GM21737 (cell line): ENCODE measurements at regions not wholly inside any gene's neighbourhood (a gene's known extent, or its start where the extent isn't known, plus 50 kb on each side); places are given as distances from the start of the nearest gene placed in this dataset.
"Not testable (repeated sequence)": the region's sequence is repeated elsewhere in the genome, so short reads cannot be mapped to it uniquely, and the experiment has no call there.

Source experiments
- ATAC-seq: cut with Tn5 transposase; IDR thresholded peaks from one replicate; pipeline ENCODE4 v1.9.1; 2021; ENCODE audit warnings: mild to moderate bottlenecking, moderate library complexity; ENCODE audit not compliant: unreplicated experiment

- no peak for ATAC-seq
These were observed 280.9 kb downstream of the FGFR2 start for GRCh38 chr10:121317374-121317773.

GRCh38 chr10:121322046-121322445, 276.2 kb downstream of the FGFR2 start:
- ATAC-seq, result no peak

GRCh38 chr10:121322776-121323175, 275.5 kb downstream of the FGFR2 start:
- no peak for ATAC-seq

- ATAC-seq, result no peak
These were observed 274.8 kb downstream of the FGFR2 start for GRCh38 chr10:121323443-121323842.

- no peak for ATAC-seq
These were observed 273.5 kb downstream of the FGFR2 start for GRCh38 chr10:121324678-121325213.

- ATAC-seq, result no peak
These were observed 272.6 kb downstream of the FGFR2 start for GRCh38 chr10:121325490-121326231.

DNA sequence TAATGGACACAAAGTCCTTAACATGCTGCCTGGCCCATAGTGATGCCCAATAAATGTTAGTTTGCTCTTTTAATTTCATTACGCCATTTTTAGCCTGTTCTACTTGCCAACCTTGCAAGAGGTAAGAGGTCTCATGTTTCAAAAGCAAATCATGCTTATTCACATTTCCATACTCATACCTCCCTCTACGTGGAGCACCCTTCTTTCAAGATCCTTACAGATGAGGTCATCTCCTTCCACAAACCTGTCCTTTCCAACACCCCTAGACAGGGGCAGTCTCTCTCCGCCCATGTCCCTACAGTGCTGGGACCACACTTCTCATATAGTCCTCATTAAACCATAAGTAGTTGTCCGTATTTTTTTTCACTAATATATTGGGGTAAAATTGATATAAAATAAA, 271.3 kb downstream of the FGFR2 start:
- no peak for ATAC-seq

GRCh38 chr10:121327727-121328126, 270.5 kb downstream of the FGFR2 start:
- ATAC-seq, result no peak

DNA sequence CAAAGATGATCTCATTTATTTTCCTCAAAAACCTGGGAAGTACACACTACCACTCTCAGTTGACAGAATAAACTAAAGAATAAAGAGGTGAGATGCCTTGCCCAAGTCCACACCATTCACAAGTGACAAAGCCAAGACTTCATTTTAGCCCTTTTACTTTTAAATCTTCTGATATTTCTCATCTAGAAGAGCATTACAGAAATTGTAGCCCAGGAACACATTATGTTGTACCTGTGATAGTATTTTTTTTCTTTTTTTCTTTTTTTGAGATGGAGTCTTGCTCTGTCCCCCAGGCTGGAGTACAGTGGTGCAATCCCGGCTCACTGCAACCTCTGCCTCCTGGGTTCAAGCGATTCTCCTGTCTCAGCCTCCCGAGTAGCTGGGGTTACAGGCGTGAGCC, 268.6 kb downstream of the FGFR2 start:
- ATAC-seq, result not testable (repeated sequence)

GRCh38 chr10:121330563-121330962, 267.7 kb downstream of the FGFR2 start:
- ATAC-seq, result no peak

- ATAC-seq, result no peak
These were observed 265.9 kb downstream of the FGFR2 start for GRCh38 chr10:121332353-121332752.

DNA sequence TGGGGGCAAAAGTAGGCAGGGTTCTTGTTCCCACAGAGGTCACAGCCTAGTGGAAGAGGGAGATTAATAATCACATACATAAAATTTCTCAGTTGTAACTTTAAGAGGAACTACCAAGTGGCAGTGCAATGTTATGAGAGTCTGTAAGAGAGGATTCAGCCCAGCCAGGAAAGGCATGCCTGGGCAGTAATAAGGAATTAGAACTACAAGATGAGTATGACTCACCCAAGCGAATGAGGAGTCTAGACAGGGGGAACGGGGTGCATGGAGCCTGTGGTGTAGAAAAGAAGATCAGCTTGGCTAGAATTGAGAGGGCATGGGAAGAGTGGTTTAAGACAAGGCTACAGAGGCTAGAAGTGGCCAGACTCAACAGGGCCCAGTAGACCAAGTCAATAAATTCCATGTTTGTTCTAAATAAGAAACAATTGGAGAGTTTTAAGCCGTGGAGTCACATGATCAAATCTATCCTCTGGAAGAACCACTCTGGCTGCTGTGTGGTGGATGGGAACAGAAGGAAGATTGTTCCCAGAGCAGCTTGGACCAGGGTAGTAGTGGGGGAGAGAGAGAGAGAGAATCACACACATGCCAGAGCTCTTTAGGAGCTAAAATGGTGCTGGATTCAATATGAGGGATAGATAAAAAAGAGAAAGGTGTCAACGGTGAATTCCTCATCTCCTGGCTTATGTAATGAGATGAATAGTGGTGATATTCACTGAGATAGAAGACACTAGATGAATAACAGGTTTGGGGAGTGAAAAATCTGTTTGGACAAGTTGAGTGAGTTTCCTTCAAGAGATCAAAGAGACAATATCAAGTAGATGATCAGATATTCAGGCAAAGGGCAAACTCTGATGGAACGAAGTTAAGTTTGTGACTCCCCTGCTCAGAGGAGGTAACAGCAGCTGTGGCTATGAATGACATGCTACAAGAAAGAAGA, 265.1 kb downstream of the FGFR2 start:
- no peak for ATAC-seq

GRCh38 chr10:121335386-121335925, 262.8 kb downstream of the FGFR2 start:
- ATAC-seq, result no peak

GRCh38 chr10:121337427-121337826, 260.8 kb downstream of the FGFR2 start:
- no peak for ATAC-seq

DNA sequence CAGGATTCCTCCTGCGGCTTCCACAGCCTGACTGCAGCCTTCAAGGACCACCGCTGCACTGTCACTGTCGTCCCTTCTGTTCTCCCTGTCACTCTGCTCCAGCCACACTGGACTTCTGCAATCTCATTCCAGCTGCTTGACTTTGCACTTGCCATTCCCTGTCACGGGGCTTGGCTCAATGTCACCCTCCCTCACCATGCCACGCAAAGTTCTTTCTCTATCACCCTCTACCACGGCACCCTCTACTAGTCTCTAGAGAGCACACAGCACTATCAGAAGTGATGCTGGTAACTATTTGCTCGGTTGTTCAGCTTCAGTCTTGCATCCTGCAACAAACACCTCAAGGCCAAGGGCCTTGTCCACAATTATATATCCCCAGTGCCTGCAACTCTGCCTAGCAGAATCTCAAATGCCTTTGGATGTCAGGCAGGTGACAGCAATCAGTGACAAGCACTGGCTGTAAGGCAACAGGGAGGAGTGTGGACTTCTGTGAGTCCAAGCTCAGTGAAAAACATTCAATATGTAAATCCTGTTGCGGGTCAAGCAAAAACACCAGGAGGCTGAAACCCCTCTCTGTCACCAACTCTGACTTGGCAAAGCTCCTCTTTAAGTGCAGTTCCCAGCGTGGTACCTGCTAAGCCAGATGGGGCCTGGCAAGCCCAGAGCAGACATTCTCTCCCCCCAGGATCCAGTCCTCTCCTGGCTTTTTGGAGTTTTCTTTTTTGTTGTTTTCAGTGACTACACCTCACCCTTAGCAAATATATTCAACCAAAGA, 259.9 kb downstream of the FGFR2 start:
- ATAC-seq, result no peak

GRCh38 chr10:121339114-121339513, 259.1 kb downstream of the FGFR2 start:
- no peak for ATAC-seq

GRCh38 chr10:121340271-121340831, 257.9 kb downstream of the FGFR2 start:
- ATAC-seq, result no peak

DNA sequence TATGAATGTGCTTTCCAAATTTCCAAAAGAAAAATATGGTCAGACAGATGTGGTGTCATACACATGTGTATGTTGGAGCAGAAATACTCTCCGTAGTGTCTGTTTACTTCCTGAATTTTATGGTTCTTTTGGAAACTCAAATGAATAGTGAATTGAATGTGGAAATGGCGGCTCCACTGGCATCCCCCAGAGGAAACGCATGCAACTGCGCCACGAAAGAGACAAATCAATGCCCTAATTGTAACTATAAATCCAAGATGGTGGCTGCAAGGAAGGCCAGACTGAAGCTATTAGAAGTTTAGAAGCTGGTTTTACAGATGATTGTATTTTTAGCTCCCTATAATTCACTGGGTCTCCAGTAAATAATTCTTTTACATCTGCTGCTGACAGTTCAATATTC, 246.7 kb downstream of the FGFR2 start:
- ATAC-seq, result no peak

- ATAC-seq, result no peak
These were observed 245.9 kb downstream of the FGFR2 start for GRCh38 chr10:121352231-121352855.

DNA sequence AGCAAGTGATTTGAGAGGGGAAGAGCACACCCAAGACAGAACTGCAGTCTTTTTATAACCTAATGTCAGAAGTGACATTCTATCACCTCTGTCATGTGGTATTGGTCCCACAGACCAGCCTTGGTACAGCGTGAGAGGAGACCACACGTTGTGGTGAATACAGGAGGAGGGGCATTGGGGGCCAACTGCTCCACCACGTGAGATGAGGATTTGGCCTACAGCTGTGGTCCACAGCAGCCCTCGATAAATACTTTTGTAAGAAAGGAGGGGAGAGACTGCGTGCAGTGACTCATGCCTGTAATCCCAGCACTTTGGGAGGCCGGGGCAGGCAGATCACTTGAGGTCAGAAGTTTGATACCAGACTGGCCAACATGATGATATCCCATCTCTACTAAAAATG, 243.1 kb downstream of the FGFR2 start:
- ATAC-seq, result no peak
